Stromal cell of bone marrow (primary cell): ENCODE measurements at regions not wholly inside any gene's neighbourhood (a gene's known extent, or its start where the extent isn't known, plus 50 kb on each side); places are given as distances from the start of the nearest gene placed in this dataset.

ENCODE experiments used
- DNase-seq: peaks from one replicate; pipeline ENCODE4 v3.0.0-alpha.2; 2012; ENCODE audit warnings: low read depth

GRCh38 chr3:194218646-194219453 is 82.9 kb downstream of the HES1 start:
- DNase-seq = no peak

GRCh38 chr3:194219826-194220410 is 84.0 kb downstream of the HES1 start:
- no peak for DNase-seq

- no peak for DNase-seq
These were observed 85.0 kb downstream of the HES1 start for GRCh38 chr3:194220901-194221326.

- DNase-seq = no peak
These were observed 85.4 kb downstream of the HES1 start for GRCh38 chr3:194221336-194221735.

- no peak for DNase-seq
These were observed 88.0 kb downstream of the HES1 start for GRCh38 chr3:194223951-194224350.

GRCh38 chr3:194224471-194225417 is 88.8 kb downstream of the HES1 start:
- no peak for DNase-seq

- no peak for DNase-seq
These were observed 89.5 kb downstream of the HES1 start for GRCh38 chr3:194225418-194225812.

- DNase-seq = no peak
These were observed 90.2 kb downstream of the HES1 start for GRCh38 chr3:194225988-194226663.

GRCh38 chr3:194231929-194232832 is 96.2 kb downstream of the HES1 start:
- DNase-seq = no peak

- no peak for DNase-seq
These were observed 97.2 kb downstream of the HES1 start for GRCh38 chr3:194233150-194233549.

GRCh38 chr3:194235160-194235559 is 99.2 kb downstream of the HES1 start:
- DNase-seq = no peak

- no peak for DNase-seq
These were observed 101.2 kb downstream of the HES1 start for GRCh38 chr3:194237110-194237509.

GRCh38 chr3:194240766-194241165 is 104.8 kb downstream of the HES1 start:
- DNase-seq = no peak

GRCh38 chr3:194243172-194243837 is 107.4 kb downstream of the HES1 start:
- no peak for DNase-seq

GRCh38 chr3:194244167-194244566 is 107.0 kb downstream of the CPN2 start:
- DNase-seq = no peak

GRCh38 chr3:194245474-194245873 is 105.7 kb downstream of the CPN2 start:
- no peak for DNase-seq

- DNase-seq = no peak
These were observed 105.1 kb downstream of the CPN2 start for GRCh38 chr3:194245975-194246561.

GRCh38 chr3:194246709-194247349 is 104.3 kb downstream of the CPN2 start:
- DNase-seq = no peak

- DNase-seq = no peak
These were observed 103.8 kb downstream of the CPN2 start for GRCh38 chr3:194247350-194247740.
